IPS-NIHi11 (cell line): ENCODE measurements at regions not wholly inside any gene's neighbourhood (a gene's known extent, or its start where the extent isn't known, plus 50 kb on each side); places are given as distances from the start of the nearest gene placed in this dataset.
A peak's percentile ranks its signal among the peaks of the same experiment; 100 is the strongest.

Experiments used
- DNase-seq: peaks from one replicate; pipeline ENCODE4 v3.0.0; 2012; ENCODE audit warnings: mixed read lengths, low spot score

DNA sequence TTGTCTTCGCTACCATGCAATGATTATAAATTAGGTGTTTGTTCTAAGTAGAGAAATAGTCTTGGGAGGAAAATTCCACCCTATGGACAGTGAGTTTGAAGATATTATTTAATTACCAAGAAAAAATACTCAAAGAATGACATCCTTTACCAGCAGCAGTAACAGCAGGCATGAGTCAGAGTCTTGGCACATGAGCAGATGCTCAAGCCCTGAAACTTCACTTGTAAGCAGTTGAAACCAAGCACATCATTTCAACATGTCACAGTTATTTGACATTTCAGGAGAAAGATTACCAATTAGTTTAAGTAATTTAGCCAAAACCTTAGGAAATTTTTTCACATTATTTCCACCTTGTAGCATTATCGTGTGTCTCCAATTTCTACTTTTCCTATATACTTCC, 99.2 kb downstream of the C12orf50 start:
- DNase-seq = no peak

DNA sequence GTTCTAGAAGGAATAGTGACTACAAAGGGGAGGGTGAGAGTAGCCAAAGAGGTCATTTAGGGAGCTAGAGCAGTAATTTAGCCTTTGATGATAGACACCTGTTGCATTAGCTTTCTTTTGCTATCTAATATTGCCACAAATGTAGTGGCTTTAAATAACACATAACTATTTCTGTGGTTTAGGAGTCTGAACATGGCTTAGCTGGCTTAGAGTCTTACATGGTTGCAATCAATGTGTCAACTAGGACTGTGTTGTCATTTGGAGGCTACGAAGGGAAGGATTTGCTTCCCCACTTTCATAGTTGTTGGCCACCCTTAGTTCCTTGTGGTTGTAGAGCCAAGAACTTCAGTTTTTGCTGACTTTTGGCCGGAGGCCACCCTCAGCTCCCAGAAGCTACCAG, 99.9 kb downstream of the C12orf50 start:
- DNase-seq = no peak

DNA sequence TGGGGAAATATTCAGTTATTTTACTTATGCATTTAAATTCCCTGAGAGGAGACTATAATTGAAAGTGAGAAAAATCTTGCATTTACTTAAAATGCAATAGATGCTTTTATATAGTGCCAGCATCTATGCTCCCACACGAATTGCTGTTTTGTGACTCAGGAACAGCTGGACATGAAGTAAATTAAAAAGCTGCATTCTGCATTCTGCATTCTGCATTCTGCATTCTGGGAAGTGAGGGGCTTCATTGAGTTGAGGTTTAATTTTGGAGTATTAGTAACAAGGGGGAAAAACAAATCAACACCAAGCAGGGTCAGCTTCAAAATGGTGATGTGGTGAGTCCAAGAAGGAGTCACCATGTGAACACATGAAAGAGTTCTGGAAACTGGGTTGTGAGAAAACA, 101.2 kb downstream of the C12orf50 start:
- no peak for DNase-seq

DNA sequence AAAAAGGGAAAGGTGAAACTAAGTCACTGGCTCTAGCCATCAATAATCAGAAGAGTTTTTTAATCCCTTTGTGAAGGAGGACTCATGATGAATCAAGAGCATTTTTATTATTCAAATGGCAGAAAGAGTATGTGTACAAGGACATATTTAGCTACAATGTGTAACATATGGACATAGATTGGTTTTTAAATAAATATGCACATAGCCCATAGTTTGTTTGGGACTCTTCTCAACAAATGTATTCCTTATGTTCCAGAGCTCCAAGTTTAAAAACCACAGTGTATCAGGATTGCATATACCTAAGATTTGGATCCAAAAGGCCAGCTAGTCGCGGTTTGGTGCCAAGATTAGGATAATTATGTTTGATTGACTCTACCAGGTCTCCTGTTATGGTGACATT, 104.2 kb downstream of the C12orf50 start:
- no peak for DNase-seq

DNA sequence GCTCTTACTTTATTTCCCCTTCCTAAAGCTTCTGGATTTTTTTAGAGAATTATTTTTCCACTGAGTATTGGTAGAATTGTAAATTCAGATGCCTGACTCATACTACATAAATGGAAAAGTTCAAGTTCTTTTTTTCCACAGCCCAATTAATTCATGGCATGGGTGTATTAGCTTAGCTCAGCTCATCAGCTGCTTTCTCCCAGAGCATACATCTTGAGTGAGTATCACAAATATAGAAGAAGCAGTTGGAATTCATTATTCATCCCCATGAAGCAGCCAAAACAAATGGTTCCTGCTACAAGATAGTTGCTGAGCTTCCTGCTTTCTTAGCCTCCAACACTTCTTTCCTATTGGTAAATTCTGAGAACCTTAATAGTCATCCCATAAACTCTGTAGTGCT, 105.1 kb downstream of the C12orf50 start:
- no peak for DNase-seq

DNA sequence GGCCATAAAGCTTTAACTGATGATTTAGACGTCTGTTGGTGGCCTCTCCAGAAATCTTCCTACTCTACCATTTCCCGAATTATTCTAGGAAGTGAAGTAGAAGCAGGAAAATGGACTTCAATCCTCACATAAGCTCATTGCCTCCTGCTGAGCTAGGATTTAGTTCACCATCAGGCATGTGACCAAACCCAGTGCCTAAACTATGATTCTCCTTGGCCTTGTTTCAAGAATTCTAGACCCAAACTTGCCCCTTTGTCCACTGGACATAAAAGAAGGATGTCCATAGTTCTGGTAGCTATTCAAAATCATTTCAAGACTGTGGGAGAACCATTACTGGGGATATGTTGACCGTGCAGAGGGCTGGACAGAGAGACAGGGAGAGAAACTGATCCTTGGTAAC, 105.8 kb downstream of the C12orf50 start:
- no peak for DNase-seq

DNA sequence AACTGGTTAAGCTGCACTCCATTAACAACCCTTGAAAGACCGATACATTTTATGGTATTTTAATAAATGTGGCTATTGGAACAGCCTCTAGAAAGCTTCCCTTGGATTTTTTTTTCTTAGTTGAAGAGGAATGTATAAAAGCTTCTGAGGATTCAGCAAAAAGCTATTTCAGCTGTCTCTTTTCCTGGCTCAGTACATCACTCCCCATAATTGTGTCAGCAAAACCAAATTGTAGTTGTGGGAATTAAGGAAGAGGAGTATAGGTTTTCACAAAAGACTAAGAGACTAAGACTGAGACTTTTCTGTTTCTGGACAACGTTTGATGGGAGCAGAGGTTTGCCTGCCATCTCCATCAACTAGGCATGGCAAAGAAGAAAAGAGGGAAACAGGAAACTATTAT, 106.5 kb downstream of the C12orf50 start:
- DNase-seq = no peak

DNA sequence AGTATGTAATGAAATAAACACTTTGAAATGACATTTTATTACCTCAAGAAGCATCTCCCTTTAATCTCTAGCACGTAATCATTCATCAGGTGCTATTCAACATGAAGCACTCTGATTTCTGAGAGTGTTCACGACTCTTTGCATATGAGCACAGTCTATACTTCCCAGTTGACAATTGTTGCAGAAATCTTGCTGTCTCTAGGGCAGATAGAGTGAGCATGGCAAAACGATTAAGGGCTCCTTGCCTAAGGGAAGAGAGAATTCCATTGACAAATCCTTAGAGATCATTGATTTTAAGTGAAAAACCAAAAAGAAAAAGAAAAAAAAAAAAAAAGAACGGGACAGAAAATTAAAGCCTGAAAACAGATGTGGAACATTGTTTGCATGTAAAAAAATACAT, 107.6 kb downstream of the C12orf50 start:
- no peak for DNase-seq

DNA sequence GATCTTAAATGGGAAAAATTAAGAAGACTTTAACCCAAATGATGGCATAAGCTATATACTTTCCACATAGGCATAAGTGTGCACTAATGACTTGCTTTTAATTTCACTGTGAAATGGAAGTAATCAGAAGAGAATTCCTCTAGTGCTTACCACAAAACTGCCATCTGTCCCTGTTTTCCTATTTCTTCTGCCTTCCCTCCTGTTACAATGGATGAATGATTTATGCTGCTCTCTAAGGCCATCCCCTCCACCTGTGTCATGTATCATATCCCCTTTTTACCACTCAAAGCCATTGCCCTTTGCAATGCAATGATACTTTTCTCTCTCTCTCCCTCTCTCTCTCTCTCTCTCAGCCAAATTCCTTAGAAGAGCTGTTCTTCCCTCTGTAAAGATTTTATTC, 109.1 kb downstream of the C12orf50 start:
- DNase-seq = no peak

DNA sequence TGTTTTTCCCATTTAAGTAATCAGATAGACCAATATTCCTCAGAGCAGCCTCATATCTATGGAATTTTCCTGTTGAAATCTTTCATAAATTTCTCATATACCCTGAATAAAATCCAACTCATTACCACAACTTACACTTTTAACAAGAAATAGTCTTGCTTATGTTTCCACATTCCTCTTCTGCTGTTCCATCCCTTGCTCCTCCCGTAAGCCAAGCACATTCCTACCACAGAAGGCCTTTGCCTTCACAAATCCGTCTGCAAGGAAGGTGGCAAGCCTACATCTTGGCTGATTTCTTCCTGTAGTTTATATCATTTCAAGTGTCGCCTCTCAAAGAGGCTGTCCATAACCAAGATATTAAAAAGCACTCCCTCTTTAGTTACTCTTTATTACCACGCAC, 127.7 kb downstream of the C12orf50 start:
- no peak for DNase-seq

DNA sequence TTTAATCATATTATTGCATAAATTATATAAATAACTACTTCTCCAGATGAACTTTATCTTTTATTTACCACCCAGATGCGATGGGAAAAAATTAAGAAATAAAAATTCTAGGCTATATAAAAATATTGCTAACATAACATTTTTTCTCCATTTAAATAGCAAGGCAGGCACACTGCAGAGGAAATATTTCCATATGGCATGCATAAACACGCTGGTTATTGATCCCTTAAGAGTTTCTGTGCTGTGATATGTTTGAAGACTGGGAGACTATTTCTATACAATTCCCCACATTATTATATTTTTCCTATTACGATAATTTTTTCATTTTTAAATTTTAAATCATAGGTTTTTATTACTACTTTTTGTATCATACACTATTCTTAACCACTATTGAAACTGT, 131.5 kb downstream of the C12orf50 start:
- no peak for DNase-seq

DNA sequence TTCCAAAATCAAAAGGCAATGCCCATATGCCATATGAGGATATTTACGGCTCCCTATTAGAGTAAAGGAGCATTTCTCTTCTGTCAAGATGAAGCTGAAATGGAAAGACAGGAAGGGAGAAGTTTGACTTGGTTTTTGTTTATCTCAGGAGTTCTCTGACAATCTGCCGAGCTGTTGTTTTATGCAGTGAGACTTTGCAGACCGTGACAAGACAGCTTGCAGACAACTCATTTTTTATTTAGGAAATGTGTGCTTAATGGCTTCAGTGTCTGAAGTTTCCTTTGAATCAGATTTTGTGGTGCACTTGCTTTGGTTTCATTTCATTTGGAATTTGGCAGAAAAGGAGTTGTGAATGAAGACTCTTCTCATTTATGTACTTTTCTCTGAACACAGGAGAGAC, 145.4 kb downstream of the C12orf50 start:
- no peak for DNase-seq

DNA sequence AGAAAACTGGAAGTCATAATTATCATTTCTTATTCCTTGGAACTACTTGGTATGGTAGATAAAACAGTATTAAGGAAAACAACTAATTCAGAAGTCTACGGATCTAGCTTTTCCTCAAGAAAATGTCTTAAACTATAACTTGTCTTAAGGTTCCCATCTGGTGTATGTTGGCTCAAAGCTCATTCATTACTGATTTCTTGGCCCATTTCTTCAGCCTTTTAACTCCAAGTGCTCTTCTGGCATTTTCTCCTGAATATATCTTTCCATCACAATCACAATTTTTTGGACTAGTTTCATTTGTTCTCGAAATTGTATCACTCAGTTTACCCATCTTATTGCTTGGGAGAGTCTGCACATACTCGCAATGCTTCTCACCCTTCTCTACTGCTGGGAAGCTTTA, 150.1 kb downstream of the C12orf50 start:
- no peak for DNase-seq

DNA sequence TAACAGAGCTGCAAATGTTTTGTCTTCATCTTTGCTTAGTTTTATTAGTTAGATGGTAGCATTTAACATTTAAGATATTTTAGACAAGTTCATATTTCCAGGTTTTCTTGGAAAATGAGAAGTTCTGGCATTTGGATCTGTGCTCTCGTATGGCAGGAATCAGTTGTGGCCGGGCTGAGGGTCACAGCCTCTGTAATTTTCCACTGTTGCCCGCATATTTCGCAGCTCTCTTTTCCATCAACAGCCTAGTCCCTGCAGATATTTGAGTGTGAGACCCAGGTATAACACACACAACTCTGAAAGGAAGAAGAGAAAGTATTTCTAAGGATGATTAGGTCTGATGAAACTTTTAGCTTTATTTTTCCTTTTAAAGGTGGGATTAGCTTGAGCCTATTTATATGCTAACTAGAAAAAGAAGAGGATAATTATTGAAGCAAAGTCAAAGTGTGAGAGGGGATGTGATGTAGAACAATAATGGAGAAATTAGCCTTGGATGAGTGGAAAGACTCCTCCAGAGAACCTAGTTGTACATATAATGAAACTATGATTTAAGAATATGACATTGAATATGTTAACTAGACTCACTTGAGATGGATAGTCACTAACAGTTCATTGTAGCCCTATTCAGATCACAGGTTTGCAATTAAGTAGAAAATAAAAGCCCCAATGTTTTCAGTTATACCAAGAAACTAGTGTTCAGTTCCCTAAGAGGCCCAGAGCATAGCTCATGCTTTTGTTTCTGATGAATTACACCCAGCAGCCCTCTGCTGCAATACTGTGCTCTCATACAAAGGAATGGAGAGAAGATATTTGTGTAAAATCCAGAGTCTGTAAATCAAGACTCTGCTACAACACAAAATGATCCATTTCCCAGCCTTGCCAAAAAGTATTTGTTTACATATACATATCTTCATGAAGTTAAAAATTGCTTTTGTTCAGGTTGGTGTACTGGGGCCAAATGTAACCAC, 158.4 kb downstream of the C12orf50 start:
- DNase-seq = no peak

DNA sequence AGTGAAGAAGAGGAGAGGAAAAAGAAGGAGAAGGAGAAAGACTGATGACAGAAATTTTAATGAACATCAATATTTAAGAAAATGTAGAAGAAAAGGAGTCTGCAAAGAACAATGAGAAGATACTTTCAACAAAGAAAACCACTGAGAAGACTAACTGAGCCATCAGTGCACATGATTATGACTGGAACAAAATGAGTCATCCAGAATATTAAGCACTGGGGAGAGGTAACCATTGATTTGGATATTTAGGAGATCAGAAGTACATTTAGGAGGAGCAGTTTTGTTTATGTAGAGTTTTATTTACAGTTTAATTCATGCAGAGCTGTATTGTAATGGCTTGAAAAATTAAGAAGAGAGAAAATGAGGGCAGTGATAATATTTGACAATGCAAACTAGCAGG, 159.1 kb downstream of the C12orf50 start:
- no peak for DNase-seq

DNA sequence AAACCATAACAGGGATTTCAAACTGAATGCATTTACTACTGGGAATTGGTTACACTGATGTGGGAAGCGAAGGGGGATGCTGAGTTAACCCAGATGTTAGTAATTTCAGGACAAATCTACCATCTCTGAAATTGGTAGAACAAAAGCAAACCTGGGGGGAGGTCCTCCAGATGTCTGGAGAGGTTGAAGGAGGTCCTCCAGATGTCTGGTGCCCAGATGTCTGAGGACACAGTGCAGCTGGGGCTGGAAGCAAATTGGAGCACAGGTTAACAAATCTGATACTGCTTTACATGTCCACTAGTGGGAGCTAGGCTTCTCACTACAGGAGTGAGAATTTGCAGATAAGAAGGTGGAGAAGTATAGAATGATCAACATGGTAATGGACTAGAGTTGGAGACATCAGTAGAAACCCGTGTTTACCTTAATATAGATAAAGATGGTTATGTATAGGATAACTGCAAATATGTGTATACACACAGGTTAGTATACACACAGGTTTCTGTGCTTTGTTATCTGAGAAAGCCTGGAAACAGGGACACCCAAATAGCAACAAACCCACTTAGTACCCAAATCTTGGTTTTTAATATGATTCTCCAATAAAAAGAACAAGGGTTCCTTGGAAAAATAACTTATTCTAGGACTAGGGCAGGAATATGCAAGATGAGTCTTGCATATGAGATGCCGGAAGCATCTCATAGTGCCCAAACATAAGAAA, 162.5 kb downstream of the C12orf50 start:
- DNase-seq = no peak

DNA sequence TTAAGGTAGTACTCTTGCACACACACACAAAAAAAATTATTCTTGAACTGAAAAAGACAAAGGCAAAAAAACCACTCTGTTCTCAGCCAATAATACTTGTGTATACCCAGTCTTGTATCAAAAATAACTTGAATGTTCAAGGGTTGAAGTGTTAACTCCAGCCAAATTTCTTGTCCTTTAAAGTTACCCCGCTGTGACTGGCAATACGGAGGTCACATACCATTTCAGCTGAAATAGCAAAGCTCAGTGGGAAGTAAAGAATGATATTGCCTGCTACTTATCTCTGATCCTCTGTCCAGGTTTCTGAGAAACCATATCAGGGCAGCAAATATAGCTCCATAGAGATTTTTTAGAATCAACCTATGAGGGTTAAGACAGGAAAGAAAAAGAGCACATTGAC, 167.4 kb downstream of the C12orf50 start:
- DNase-seq = no peak

DNA sequence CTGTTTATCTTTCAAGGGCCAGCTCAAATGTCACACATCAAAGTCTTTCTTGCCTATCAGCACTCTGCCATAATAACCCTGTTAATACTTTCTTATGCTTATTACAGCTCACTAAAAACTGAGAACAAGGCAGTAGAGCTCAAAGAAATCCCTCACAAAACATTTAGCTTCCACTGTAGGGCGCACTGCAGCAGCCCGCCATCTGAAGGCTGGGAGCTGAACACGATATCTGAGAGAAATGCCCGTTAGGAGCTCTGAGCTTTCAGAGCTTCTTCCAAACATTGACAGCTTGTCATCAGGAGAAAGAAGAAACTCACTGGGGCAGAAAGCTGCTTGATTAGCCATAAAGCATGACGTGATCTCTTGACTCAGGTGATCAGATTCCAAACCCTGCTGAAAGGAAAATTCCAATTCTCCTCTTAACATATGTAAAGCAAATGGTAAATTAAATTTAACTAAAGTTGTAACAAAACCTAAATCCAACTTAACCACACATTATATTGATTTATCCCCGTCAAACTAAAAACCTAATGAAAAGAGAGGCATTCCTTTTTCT, 175.7 kb downstream of the C12orf50 start:
- DNase-seq = no peak

DNA sequence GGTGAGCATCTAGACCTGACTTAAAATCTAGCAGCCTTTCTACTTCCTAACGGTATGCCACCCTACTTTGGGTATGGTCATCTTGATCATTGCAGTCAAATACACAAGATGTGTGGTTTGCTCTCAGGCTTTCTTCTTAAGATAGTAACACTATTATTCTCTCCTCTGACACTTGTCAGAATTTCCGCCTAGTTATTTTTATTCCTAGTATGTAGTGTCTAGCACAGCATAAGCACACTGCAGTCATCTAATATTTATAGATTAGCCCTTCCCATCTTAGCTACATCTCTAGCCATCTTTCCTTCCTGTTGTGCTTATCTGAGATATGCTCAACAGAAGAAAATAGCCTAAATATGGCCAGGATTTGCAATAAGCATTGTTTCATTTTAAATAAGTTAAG, 180.1 kb downstream of the C12orf50 start:
- DNase-seq = no peak

DNA sequence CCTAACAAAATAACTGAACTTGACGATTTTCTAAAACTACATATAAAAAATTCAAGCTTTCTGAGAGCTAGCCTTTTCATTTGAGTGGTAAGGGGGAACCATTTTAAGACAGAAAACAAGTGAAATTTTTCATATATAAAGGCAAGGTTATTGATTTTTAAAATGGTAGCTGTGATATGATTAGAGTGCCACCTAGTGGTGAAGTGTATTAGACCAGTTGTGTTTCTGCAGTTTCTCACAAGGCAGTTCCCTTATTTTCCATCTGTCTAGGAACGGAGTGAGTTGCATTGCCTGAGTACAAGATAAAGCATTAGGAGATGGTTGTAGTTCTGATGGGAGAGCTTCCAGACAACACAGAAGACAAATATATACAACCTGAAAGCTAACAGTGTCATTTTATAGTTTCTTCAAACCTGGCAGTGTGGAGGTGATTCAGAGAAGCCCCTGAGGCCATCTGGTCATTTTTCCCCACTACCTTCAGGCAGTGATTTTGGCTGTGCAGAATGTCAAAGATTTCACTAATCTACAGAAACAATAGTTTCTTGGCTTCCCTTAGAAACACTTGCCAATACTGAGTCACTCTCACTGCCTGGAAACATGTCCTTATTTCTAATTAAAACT, 180.8 kb downstream of the C12orf50 start:
- DNase-seq = peak; percentile 45

DNA sequence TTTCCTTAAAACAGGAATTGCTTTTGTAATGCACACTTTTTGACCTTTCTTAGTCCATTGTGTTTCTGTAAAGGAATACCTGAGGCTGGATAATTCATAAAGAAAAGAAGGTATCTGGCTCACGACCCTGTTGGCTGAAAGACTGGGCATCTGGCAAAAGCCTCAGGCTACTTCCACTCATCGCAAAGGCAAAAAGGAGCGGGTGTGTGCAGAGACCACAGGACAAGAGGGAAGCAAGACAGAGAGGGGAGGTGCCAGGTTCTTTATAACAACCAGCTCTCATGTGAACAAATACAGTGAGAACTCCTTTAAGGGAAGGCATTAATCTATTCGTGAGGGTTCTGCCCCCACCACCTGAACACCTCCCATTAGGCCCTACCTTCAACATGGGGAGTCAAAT, 182.1 kb downstream of the C12orf50 start:
- no peak for DNase-seq

DNA sequence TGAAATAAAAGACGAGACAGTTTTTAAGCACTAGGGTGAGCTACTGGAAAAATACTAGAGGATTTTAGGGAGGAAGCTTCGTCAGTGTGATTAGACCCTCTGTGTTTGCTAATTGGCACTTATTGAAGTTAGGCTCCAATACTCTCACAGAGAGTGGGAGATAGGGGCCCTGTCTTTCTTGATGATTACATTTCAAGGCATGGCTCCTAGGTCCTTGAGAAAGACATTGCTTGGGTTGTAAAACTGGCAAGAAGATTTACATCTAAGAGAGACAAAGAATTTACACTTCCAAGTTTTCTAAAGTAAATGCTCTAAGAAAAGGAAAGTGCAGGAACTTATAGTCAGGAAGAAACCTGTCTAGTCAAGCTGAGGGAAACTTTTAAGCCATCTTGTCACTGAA, 183.2 kb downstream of the C12orf50 start:
- DNase-seq = no peak

DNA sequence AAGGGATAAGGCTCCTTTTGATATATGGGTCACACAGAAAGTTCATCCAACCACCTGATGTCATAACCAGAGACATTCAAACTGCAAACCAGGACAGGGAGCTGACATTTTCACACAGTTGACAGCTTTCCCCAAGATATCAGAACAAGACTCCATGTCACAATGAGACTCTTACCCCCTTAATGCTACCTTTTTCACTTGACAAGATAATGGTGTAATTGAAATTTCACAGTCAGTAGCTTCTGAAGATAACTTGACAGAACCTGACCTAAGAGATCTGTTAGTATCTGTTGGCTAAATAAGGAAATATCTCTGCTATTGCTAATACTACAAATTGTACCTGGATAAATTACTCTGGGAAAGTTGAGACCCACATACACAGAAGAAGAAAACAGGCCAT, 187.3 kb downstream of the C12orf50 start:
- no peak for DNase-seq
